Kidney glomerular epithelial cell (primary cell): ENCODE measurements at regions not wholly inside any gene's neighbourhood (a gene's known extent, or its start where the extent isn't known, plus 50 kb on each side); places are given as distances from the start of the nearest gene placed in this dataset.
A peak's percentile ranks its signal among the peaks of the same experiment; 100 is the strongest.

Source experiments
- DNase-seq: peaks from one replicate; lab custom pipeline; 2025; lab: John Stamatoyannopoulos, UW

GRCh38 chr7:124497176-124497575, 268.4 kb downstream of the GPR37 start:
- no peak for DNase-seq

DNA sequence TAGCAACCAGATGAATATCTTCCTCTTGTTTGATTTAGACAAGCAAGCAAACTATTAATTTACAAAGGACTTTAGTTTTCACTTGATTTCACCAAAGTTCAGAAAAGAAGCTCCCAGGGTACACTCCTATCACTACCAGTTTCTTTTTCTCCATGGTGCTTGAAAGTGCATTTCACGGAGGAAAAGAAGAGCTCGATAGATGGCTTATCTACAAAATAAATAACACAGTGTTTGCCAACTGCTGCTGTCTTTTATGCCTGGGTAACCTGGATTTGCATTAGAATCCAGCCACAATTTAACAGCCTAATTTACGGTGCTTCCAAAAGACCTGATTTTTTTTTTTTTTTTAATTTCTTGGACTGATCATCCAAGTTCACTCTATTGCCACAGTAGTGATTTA, 275.7 kb downstream of the GPR37 start:
- DNase-seq = peak; percentile 6

- DNase-seq = no peak
These were observed 276.3 kb downstream of the GPR37 start for GRCh38 chr7:124489082-124489819.

DNA sequence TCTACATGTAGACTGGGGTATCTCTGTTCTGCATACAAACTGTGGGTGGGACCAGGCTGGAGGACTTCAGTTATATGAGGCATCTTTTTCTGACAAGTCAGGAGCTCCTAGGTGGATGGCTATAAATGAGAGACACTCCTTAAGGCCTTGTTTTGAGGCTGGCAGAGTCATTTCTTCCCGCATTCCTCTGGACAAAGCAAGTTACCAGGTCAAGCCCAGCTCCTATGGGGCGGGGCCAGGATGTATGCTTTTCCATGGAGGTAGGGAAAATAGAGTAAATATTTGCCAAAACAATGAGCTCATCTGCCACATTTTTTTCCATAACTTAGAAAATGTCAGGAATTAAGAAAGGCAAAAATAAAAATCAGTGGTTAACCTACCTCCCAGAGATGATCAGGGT, 283.4 kb downstream of the GPR37 start:
- DNase-seq = no peak

- no peak for DNase-seq
These were observed 284.7 kb downstream of the GPR37 start for GRCh38 chr7:124480821-124481290.

DNA sequence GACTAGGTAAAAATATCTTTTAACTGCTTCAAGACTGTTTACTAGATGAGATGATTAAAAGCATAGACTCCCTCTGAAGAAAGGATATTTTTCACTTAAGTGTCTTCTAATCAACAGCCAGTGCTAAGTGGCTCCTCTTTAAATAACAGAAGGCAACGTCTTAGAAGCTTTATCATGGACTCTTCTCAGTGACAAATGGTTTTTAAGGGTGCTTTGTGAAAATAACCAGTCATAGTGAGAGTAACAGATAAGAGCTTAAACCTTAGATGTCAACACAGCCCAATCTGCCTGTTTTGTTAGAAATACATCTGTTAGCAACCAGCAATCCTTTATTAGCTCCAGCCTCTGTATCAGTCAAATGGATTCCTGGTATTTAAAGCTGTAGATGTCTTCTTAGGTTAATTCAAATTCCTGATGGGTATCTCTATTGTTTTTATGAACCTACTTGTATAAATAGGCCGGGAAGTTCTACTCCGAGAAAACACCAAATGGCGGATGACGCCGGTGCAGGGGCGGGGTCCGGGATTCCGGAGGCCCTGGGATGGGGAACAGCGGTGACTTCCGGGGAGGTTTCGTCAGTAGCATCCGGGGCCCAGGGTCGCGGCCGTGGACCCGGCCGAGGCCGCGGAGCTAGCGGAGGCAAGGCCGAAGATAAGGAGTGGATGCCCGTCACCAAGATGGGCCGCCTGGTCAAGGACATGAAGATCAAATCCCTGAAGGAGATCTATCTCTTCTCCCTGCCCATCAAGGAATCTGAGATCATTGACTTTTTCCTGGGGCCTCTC, 285.4 kb downstream of the GPR37 start:
- no peak for DNase-seq

DNA sequence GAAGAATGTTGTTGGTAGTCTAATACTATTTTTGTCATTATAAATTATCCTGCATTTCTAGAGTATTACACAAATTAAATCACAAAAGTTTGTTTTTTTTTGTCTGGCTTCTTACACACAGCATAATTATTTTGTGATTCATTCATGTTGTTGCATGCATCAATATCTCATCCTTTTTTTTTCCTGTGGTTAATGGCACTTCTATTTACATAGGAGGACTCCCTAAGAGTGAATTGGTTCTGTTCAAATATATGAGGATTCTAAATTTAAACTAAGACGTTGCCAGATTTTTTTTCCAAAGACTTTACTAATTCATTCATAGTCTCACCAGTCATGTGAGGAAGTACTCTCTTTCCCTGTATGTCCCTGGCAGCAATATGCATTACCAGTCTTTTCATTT, 303.3 kb downstream of the GPR37 start:
- peak; percentile 61 for DNase-seq

- no peak for DNase-seq
These were observed 305.0 kb downstream of the GPR37 start for GRCh38 chr7:124460555-124460954.

DNA sequence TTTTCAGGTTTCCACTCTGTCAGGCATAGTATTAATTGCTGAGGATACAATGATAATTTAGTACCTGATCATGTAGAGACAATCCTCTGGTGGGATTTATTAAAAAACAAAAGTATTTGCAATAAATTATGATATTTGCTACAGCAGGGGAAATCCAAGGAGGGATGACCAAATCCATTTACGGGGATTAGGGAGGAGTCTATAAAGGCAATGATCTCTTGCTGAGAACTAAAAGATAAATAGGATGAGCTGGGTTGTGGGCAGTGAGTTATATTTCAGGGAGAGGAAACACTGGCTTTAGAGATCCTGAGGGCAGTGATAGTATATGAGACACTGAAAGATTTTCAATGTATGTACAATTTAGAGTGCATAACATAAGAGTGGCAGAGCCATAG, 305.5 kb downstream of the GPR37 start:
- peak; percentile 54 for DNase-seq

- DNase-seq = peak; percentile 100
These were observed 306.2 kb downstream of the GPR37 start for GRCh38 chr7:124459101-124460055.

DNA sequence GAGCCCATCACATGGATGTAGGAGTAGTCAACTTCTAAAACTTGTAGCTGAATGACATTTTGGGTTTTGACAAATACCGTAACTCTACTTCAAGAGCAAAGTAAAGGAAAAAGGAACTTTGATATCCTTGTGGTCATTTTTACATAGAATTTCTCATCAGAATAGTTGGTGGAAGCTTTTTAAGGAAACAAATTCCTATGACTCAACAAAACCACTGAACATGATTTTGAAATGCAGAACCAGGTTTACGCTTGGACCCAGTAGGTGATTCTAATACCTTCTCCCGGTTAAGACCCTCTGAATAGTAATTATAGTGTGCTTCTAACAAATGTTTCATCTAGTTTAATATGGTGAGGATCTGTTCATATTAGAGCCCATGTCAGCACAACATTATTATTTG, 307.8 kb downstream of the GPR37 start:
- DNase-seq = peak; percentile 51

- DNase-seq = no peak
These were observed 309.3 kb downstream of the GPR37 start for GRCh38 chr7:124456286-124456685.

DNA sequence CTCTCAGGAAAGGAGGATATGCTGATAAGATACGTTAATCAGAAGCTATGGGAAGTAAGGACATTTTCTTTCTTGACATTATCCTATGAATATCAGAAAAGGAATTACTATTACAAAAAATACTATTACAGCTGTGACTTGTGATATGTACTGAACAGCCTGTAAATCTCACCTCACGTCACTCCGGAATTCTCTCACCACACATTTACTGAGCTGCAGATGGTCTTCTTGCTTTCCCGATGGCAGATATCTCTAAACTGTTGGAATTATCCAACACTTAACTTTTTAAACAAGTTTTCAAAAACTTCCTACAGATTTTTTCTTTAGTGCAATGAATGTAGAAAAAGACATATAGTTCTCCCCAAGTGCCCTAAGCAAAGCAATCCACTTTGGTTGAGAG, 313.4 kb downstream of the GPR37 start:
- no peak for DNase-seq

DNA sequence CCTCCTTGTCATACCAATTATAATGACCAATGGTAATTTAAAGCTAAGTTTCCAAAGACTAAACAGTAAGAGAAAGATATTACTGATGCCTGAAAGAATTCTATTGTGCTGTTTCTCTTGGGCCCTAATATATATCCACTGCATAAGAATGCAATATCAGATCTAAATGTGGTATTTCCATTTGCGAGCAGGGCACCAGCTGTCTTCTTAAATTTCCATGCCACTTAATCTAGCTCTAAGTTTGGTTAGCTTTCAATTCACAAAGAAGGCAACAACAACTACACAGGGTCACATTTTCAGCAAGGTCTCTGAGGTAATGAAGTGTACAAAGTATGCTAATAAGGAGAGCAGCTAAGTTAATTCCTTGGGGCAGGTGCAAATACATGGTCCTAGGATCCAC, 315.7 kb downstream of the GPR37 start:
- DNase-seq = no peak

- no peak for DNase-seq
These were observed 320.7 kb downstream of the GPR37 start for GRCh38 chr7:124444696-124445480.

DNA sequence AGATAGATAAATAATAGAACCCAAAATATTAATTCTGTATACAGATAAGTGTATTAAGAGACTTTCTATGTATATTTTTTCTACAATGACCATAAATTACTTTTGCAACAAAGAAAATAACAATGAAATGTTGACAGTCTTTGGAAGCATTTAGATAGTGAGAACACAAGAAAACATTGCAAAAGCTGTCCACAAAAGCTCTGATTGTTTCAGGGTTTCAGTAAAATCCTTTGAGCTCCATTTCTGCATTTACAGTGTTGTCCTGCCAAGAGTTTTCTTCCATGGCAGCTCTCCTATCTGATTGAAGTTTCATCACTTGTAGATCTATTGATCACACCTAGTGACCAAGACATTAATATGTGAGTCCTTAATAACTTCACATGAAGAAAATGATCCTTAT, 321.8 kb downstream of the GPR37 start:
- DNase-seq = no peak

GRCh38 chr7:124440081-124440480, 325.5 kb downstream of the GPR37 start:
- no peak for DNase-seq

DNA sequence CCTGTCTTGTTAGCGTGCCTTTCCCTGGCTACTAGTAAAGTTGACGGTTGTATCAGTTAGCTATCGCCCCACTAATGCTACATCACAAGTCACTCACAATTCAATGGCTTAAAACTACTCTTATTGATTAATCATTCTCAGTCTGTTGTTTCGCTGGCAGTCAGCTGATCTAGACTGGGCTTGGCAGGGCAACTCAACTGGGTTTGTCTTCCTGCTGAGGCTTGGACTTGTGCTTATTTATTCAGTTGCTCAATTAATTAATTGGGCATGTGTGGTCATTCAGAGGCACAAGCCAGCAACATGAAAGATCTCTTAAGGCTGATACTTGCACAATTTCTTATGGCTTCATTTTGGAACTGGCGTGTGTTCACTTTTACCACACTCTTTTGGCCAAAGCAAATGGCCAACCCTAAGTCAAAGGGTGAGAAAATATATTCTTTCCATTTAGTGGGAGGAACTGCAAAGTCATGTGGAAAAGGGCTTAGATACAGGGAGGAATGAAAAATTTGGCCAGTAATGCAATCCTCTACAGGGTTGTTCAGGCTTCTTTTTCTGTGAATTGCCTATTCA, 333.5 kb downstream of the GPR37 start:
- DNase-seq = no peak

- DNase-seq = no peak
These were observed 335.7 kb downstream of the GPR37 start for GRCh38 chr7:124429923-124430322.

GRCh38 chr7:124428781-124429180, 336.8 kb downstream of the GPR37 start:
- no peak for DNase-seq

DNA sequence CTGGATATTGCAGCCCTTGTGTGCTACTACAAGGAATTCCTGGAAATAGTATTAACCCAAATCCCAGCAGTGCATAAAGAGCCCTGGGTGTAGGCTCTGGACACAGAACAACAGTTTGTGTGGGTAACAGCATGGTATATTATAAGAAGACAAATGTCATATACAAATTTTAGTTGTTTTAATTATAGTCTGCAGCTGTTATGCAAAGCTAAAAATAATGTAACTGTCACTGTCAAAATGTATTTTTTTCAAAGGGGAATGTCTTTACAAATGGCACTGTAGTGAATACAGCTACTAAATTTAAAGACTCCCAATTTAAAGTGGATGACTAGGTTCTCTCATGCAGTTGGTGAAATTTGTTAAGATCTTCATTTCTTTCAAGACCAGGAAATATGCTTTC, 339.0 kb downstream of the GPR37 start:
- no peak for DNase-seq
